ENCODE measurements at regions not wholly inside any gene's neighbourhood (a gene's known extent, or its start where the extent isn't known, plus 50 kb on each side); places are given as distances from the start of the nearest gene placed in this dataset.

GRCh38 chr13:39282400-39282972, 244.2 kb downstream of the NHLRC3 start:
- no peak for DNase-seq (ENCODE audit: low spot score)

GRCh38 chr13:39283072-39283471, 244.8 kb downstream of the NHLRC3 start:
- no peak for DNase-seq (ENCODE audit: low spot score)

- DNase-seq (ENCODE audit: low spot score) = no peak
Observed at GRCh38 chr13:39284801-39285388, 246.6 kb downstream of the NHLRC3 start.

Data from umbilical cord (tissue), 1 donor.